Endodermal cell (in vitro differentiated cells): ENCODE measurements at regions not wholly inside any gene's neighbourhood (a gene's known extent, or its start where the extent isn't known, plus 50 kb on each side); places are given as distances from the start of the nearest gene placed in this dataset.
A peak's percentile ranks its signal among the peaks of the same experiment; 100 is the strongest.

Experiments
- DNase-seq: peaks from one replicate; pipeline ENCODE4 v3.0.0-alpha.2; 2017
- H3K27ac ChIP-seq: 2 replicates; pipeline ENCODE4 v1.5.1; 2013; ENCODE audit warnings: mild to moderate bottlenecking, low read depth, low read length, moderate library complexity
- H3K27me3 ChIP-seq: 2 replicates; pipeline ENCODE4 v1.6.1; 2013; ENCODE audit warnings: mild to moderate bottlenecking, low read length, moderate library complexity; ENCODE audit not compliant: insufficient read depth, control insufficient read depth, poor library complexity, severe bottlenecking
- H3K36me3 ChIP-seq: 2 replicates; pipeline ENCODE4 v1.7.0; 2013; ENCODE audit warnings: mild to moderate bottlenecking, low read length, moderate library complexity; ENCODE audit not compliant: control insufficient read depth, insufficient read depth
- H3K4me1 ChIP-seq: one replicate; pipeline ENCODE4 v1.7.0; 2013; ENCODE audit warnings: low read length; ENCODE audit not compliant: control insufficient read depth, insufficient read depth
- H3K4me3 ChIP-seq: 2 replicates; pipeline ENCODE4 v1.5.1; 2013; ENCODE audit warnings: mild to moderate bottlenecking, low read length, moderate library complexity
- H3K9ac ChIP-seq: 2 replicates; pipeline ENCODE4 v1.6.1; 2013; ENCODE audit warnings: mild to moderate bottlenecking, low read length, moderate library complexity; ENCODE audit not compliant: poor library complexity, severe bottlenecking; ENCODE audit errors: extremely low read depth
- H3K9me3 ChIP-seq: 2 replicates; pipeline ENCODE4 v1.6.1; 2013; ENCODE audit warnings: mild to moderate bottlenecking, low read length, moderate library complexity; ENCODE audit not compliant: control insufficient read depth
- H3K27ac Mint-ChIP-seq: 2 replicates; pipeline ENCODE4 v1.8.0; 2020; ENCODE audit warnings: mixed read lengths
- H3K27me3 Mint-ChIP-seq: 2 replicates; pipeline ENCODE4 v1.8.0; 2021; ENCODE audit warnings: mild to moderate bottlenecking, mixed read lengths; ENCODE audit not compliant: insufficient read depth
- H3K36me3 Mint-ChIP-seq: 2 replicates; pipeline ENCODE4 v1.8.0; 2020; ENCODE audit warnings: low read depth, mixed read lengths
- H3K4me1 Mint-ChIP-seq: 2 replicates; pipeline ENCODE4 v1.8.0; 2020; ENCODE audit warnings: mixed read lengths
- H3K4me3 Mint-ChIP-seq: 2 replicates; pipeline ENCODE4 v1.8.0; 2020; ENCODE audit warnings: mild to moderate bottlenecking, moderate library complexity, mixed read lengths
- H3K9me3 Mint-ChIP-seq: 2 replicates; pipeline ENCODE4 v1.8.0; 2020; ENCODE audit warnings: mild to moderate bottlenecking, mixed read lengths
- WGBS, 2 experiments: methylation state at CpG; one replicate each; pipeline versions ENCODE4 v1.1.5 to v1.1.7; 2013; ENCODE audit warnings: missing lambda C conversion rate in 2 of 2, mixed read lengths in 1 of 2; ENCODE audit not compliant: insufficient coverage in 1 of 2, insufficient read length in 1 of 2; 5-methylcytosine and 5-hydroxymethylcytosine counted together
- TF ChIP-seq, protein P1 (sequence below): fragments of 200-600 bp; sonication (generic); conservative IDR thresholded peaks from 2 replicates; pipeline ENCODE4 v1.5.0; 2021; ENCODE audit warnings: antibody characterized with exemption, mild to moderate bottlenecking

DNA sequence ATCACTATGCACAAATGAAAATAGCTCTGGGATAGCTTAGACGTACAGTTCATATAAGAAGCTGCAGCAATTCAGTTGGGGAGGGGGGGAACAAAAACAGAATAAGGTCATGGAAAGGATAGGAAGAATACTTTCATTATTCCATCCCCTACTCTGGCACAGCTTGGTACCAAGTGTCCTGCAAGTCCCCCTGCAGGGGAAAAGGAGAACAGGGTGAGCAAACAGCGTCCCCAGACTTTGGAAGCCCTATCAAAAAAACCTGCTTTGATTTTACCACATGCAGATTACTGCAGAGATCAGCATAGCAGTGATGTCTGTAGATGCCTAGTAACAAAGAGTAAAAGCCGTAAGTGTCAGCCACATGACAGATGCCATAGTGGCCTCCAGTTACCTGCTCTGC, 209.4 kb upstream of the NEIL3 start:
- Mint-ChIP-seq H3K4me3 (no peak overlapping the region), H3K4me1 (no peaks in the 10 kb centered on the region), H3K36me3 (no peaks in the 10 kb centered on the region), H3K27me3 (no peaks in the 10 kb centered on the region), H3K9me3 (no peaks in the 10 kb centered on the region), H3K27ac (no peak overlapping the region)
- Histone ChIP-seq H3K27me3 (no peaks in the 10 kb centered on the region), H3K9ac (no peak overlapping the region), H3K36me3 (no peaks in the 10 kb centered on the region), H3K4me1 (no peaks in the 10 kb centered on the region), H3K9me3 (no peaks in the 10 kb centered on the region), H3K27ac (no peak overlapping the region), H3K4me3 (no peak overlapping the region)
- DNase-seq = no peak
- 77 to 92% methylated on average over 1 to 2 of the region's 3 CpGs for WGBS, 2 experiments
- TF ChIP-seq, protein P1, sequence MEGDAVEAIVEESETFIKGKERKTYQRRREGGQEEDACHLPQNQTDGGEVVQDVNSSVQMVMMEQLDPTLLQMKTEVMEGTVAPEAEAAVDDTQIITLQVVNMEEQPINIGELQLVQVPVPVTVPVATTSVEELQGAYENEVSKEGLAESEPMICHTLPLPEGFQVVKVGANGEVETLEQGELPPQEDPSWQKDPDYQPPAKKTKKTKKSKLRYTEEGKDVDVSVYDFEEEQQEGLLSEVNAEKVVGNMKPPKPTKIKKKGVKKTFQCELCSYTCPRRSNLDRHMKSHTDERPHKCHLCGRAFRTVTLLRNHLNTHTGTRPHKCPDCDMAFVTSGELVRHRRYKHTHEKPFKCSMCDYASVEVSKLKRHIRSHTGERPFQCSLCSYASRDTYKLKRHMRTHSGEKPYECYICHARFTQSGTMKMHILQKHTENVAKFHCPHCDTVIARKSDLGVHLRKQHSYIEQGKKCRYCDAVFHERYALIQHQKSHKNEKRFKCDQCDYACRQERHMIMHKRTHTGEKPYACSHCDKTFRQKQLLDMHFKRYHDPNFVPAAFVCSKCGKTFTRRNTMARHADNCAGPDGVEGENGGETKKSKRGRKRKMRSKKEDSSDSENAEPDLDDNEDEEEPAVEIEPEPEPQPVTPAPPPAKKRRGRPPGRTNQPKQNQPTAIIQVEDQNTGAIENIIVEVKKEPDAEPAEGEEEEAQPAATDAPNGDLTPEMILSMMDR = peak; percentile 60

DNA sequence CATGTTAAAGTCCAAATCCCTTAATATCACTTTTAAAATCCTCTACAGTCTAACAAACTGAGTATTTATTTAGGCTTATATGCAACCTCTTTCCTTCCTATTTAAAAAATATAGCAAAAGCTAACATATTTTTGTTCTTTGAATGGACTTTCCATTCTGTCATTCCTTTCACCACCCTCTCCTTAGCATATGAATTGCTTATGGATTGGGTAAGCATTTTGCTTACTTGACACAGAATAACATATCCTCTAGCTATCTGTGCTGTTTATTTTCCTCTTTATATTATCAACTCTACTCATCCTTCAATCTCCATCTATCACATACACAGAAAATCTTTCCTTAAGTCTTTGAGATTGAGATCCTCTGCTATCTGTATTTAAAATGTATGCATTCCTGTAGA, 206.1 kb upstream of the NEIL3 start:
- Mint-ChIP-seq H3K36me3 (no peaks in the 10 kb centered on the region), H3K27ac (no peak overlapping the region), H3K4me1 (no peaks in the 10 kb centered on the region), H3K9me3 (no peaks in the 10 kb centered on the region), H3K27me3 (no peaks in the 10 kb centered on the region), H3K4me3 (no peak overlapping the region)
- DNase-seq = no peak
- Histone ChIP-seq H3K9ac (no peak overlapping the region), H3K27ac (no peak overlapping the region), H3K9me3 (no peaks in the 10 kb centered on the region), H3K4me1 (no peaks in the 10 kb centered on the region), H3K4me3 (no peak overlapping the region), H3K36me3 (no peaks in the 10 kb centered on the region), H3K27me3 (no peaks in the 10 kb centered on the region)
- TF ChIP-seq, protein P1 = no peak

DNA sequence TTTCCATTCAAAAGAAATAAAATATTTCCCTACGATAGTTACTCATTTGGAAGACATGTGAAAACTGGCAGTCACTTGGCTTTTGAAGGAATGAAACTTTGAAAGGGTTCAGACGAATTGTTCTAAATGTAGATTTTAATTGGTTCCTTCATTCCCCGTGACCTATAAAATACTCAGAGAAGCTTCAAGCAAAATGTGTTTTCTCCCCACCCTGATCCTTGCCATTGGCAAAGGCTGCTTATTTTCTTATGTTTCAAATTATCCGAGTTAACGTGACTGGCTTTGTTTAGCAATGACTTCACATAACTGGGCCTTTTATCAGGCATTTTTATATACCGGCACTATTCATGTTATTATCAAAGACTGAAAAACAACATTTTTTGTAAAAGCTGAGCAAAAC, 204.1 kb upstream of the NEIL3 start:
- no peaks in the 10 kb centered on the region for H3K9me3 ChIP-seq
- Mint-ChIP-seq H3K4me1 (no peaks in the 10 kb centered on the region), H3K36me3 (no peaks in the 10 kb centered on the region), H3K9me3 (no peaks in the 10 kb centered on the region), H3K4me3 (no peak overlapping the region), H3K27me3 (no peaks in the 10 kb centered on the region), H3K27ac (no peak overlapping the region)
- 92 to 98% methylated on average over 5 to 6 of the region's 6 CpGs for WGBS, 2 experiments
- no peak overlapping the region for H3K9ac ChIP-seq
- no peak for DNase-seq
- H3K4me1 ChIP-seq = no peaks in the 10 kb centered on the region
- H3K27me3 ChIP-seq = no peaks in the 10 kb centered on the region
- H3K36me3 ChIP-seq = no peaks in the 10 kb centered on the region
- no peak overlapping the region for H3K27ac ChIP-seq
- H3K4me3 ChIP-seq = no peak overlapping the region
- TF ChIP-seq, protein P1 = no peak
